SK-N-MC (cell line): ENCODE measurements at regions not wholly inside any gene's neighbourhood (a gene's known extent, or its start where the extent isn't known, plus 50 kb on each side); places are given as distances from the start of the nearest gene placed in this dataset.

Experiments used
- EZH2 ChIP-seq: fragments of 200-600 bp; sonication (generic); IDR thresholded peaks from one replicate; pipeline ENCODE4 v1.6.1; 2017; ENCODE audit warnings: antibody characterized with exemption
- POLR2AphosphoS5 ChIP-seq: IDR thresholded peaks from 2 replicates; pipeline ENCODE4 v1.6.1; 2012; ENCODE audit warnings: mild to moderate bottlenecking, low read depth, low read length, borderline replicate concordance

GRCh38 chr10:2871673-2872219 lies 195.6 kb upstream of the PFKP start:
- TF ChIP-seq POLR2AphosphoS5 (no peak), EZH2 (no peak)
